Keratinocyte (primary cell): ENCODE measurements at regions not wholly inside any gene's neighbourhood (a gene's known extent, or its start where the extent isn't known, plus 50 kb on each side); places are given as distances from the start of the nearest gene placed in this dataset.

Experiments
- EZH2 ChIP-seq: IDR thresholded peaks from one replicate; pipeline ENCODE4 v1.6.1; 2012; ENCODE audit warnings: inconsistent platforms, mild to moderate bottlenecking, low read length, moderate library complexity
- TF ChIP-seq, protein P1 (sequence below), 3 experiments: IDR thresholded peaks in 1 of 3; conservative IDR thresholded peaks in 1 of 3; optimal IDR thresholded peaks in 1 of 3; 2 replicates in 2 of 3; 3 replicates in 1 of 3; pipeline versions ENCODE3 to v1.5.1; 2011; ENCODE audit warnings: low read length in 3 of 3, mild to moderate bottlenecking in 3 of 3, moderate library complexity in 2 of 3, control low read depth in 1 of 3, inconsistent platforms in 1 of 3; ENCODE audit not compliant: insufficient read depth in 2 of 3; ENCODE audit errors: extremely low read depth in 1 of 3

GRCh38 chr6:78597966-78598365 lies 269.4 kb upstream of the IRAK1BP1 start:
- TF ChIP-seq, protein P1, sequence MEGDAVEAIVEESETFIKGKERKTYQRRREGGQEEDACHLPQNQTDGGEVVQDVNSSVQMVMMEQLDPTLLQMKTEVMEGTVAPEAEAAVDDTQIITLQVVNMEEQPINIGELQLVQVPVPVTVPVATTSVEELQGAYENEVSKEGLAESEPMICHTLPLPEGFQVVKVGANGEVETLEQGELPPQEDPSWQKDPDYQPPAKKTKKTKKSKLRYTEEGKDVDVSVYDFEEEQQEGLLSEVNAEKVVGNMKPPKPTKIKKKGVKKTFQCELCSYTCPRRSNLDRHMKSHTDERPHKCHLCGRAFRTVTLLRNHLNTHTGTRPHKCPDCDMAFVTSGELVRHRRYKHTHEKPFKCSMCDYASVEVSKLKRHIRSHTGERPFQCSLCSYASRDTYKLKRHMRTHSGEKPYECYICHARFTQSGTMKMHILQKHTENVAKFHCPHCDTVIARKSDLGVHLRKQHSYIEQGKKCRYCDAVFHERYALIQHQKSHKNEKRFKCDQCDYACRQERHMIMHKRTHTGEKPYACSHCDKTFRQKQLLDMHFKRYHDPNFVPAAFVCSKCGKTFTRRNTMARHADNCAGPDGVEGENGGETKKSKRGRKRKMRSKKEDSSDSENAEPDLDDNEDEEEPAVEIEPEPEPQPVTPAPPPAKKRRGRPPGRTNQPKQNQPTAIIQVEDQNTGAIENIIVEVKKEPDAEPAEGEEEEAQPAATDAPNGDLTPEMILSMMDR (optimal IDR thresholded peaks at IDR 0.05 in 1 of 3, IDR thresholded peaks at IDR 0.05 in 1 of 3, conservative IDR thresholded peaks at IDR 0.05 in 1 of 3; ENCODE audit: extremely low read depth in 1 of 3, insufficient read depth in 2 of 3, low read length in 3 of 3) = no peak
- no peak for TF ChIP-seq EZH2
